SK-N-SH (cell line): ENCODE measurements at regions not wholly inside any gene's neighbourhood (a gene's known extent, or its start where the extent isn't known, plus 50 kb on each side); places are given as distances from the start of the nearest gene placed in this dataset.

ENCODE experiments used
- CTCF ChIP-seq: fragments of 200-600 bp; sonication (generic); IDR thresholded peaks from 2 replicates; pipeline ENCODE4 v1.6.1; 2017; ENCODE audit warnings: antibody characterized with exemption, mild to moderate bottlenecking, moderate library complexity
- EP300 ChIP-seq, 2 experiments: IDR thresholded peaks; 2 replicates each; pipeline versions ENCODE4 v1.4.0 to v1.6.1; 2012; ENCODE audit warnings: borderline replicate concordance in 1 of 2, low read depth in 1 of 2, low read length in 1 of 2
- FOXM1 ChIP-seq: IDR thresholded peaks from 2 replicates; pipeline ENCODE4 v1.4.0; 2012; ENCODE audit warnings: low read depth, mild to moderate bottlenecking
- GABPA ChIP-seq: IDR thresholded peaks from 2 replicates; pipeline ENCODE4 v1.4.0; 2012; ENCODE audit warnings: low read depth, mild to moderate bottlenecking
- GATA2 ChIP-seq: sonication (generic); formaldehyde crosslinking; IDR thresholded peaks from 2 replicates; pipeline ENCODE4 v1.5.0; 2020; ENCODE audit warnings: mild to moderate bottlenecking, missing genetic modification reagents
- JUND ChIP-seq: IDR thresholded peaks from 2 replicates; pipeline ENCODE4 v1.4.0; 2012
- MXI1 ChIP-seq: IDR thresholded peaks from 2 replicates; pipeline ENCODE4 v1.6.1; 2012; ENCODE audit warnings: mild to moderate bottlenecking, low read depth, low read length, improper control_type of control experiment
- RAD21 ChIP-seq: IDR thresholded peaks from 2 replicates; pipeline ENCODE4 v1.6.1; 2012; ENCODE audit warnings: mild to moderate bottlenecking, low read length
- RFX5 ChIP-seq: IDR thresholded peaks from 2 replicates; pipeline ENCODE4 v1.6.1; 2012; ENCODE audit warnings: mild to moderate bottlenecking, improper control_type of control experiment, low read length

GRCh38 chr12:60760965-60761364, 1165.1 kb downstream of the SLC16A7 start:
- TF ChIP-seq RAD21: no peak
- TF ChIP-seq FOXM1: no peak
- no peak for TF ChIP-seq GATA2 (CRISPR knock-in tag)
- no peak for TF ChIP-seq CTCF
- no peak for TF ChIP-seq GABPA
- TF ChIP-seq JUND: no peak
- TF ChIP-seq EP300 (IDR thresholded peaks at IDR 0.05; ENCODE audit: borderline replicate concordance in 1 of 2, low read depth in 1 of 2, low read length in 1 of 2): no peak
- no peak for TF ChIP-seq MXI1
- TF ChIP-seq RFX5: no peak
